22Rv1 (cell line): ENCODE measurements at regions not wholly inside any gene's neighbourhood (a gene's known extent, or its start where the extent isn't known, plus 50 kb on each side); places are given as distances from the start of the nearest gene placed in this dataset.

Experiments
- H3K27ac ChIP-seq: fragments of 450-650 bp; 2 replicates; pipeline ENCODE4 v1.5.1; 2017
- CTCF ChIP-seq: fragments of 450-650 bp; IDR thresholded peaks from 2 replicates; pipeline ENCODE4 v1.5.1; 2017; ENCODE audit warnings: mild to moderate bottlenecking
- ZFX ChIP-seq: fragments of 450-650 bp; IDR thresholded peaks from 2 replicates; pipeline ENCODE4 v1.6.1; 2017; ENCODE audit warnings: antibody characterized with exemption, borderline replicate concordance

GRCh38 chr3:178072391-178073305, 463.6 kb upstream of the KCNMB2 start:
- no peak for TF ChIP-seq CTCF
- TF ChIP-seq ZFX = no peak
- no peak overlapping the region for H3K27ac ChIP-seq

- no peak overlapping the region for H3K27ac ChIP-seq
- TF ChIP-seq CTCF (no peak), ZFX (no peak)
These were observed 462.9 kb upstream of the KCNMB2 start for GRCh38 chr3:178073366-178073765.

GRCh38 chr3:178075344-178075743, 460.9 kb upstream of the KCNMB2 start:
- TF ChIP-seq ZFX (no peak), CTCF (no peak)
- H3K27ac ChIP-seq = no peak overlapping the region

GRCh38 chr3:178078953-178079352, 457.3 kb upstream of the KCNMB2 start:
- TF ChIP-seq CTCF (no peak), ZFX (no peak)
- H3K27ac ChIP-seq = no peak overlapping the region

GRCh38 chr3:178079966-178080365, 456.3 kb upstream of the KCNMB2 start:
- TF ChIP-seq ZFX = no peak
- no peak for TF ChIP-seq CTCF
- no peak overlapping the region for H3K27ac ChIP-seq

- H3K27ac ChIP-seq = no peak overlapping the region
- TF ChIP-seq ZFX (no peak), CTCF (no peak)
These were observed 453.8 kb upstream of the KCNMB2 start for GRCh38 chr3:178082326-178082906.
